SIG-M5 treated with dmso at 0.1 percent for 504 hours (cell line): ENCODE measurements at regions not wholly inside any gene's neighbourhood (a gene's known extent, or its start where the extent isn't known, plus 50 kb on each side); places are given as distances from the start of the nearest gene placed in this dataset.
A peak's percentile ranks its signal among the peaks of the same experiment; 100 is the strongest.

Source experiments
- DNase-seq: peaks from one replicate; lab custom pipeline; 2025; ENCODE audit not compliant: unreplicated experiment; lab: John Stamatoyannopoulos, UW

DNA sequence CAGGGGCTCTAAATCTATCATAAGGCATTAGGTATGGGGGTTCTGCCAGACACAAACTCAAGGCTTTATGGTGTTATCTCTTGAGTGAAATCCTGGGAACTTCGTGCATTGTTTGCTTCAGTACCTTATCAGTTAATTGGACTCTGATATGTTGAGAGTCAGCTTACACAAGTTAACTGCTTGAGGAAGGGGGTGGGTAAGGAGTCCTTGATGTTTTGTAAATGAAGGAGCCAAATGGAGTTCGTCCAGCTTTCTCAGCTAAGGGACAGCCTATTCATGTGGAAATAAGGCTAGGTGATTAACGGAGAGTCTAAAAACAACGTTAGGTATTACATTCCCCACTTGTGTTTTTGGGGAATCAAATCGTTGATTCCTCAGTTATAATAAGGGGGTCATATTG lies 157.4 kb downstream of the TRIM27 start:
- DNase-seq, result no peak

DNA sequence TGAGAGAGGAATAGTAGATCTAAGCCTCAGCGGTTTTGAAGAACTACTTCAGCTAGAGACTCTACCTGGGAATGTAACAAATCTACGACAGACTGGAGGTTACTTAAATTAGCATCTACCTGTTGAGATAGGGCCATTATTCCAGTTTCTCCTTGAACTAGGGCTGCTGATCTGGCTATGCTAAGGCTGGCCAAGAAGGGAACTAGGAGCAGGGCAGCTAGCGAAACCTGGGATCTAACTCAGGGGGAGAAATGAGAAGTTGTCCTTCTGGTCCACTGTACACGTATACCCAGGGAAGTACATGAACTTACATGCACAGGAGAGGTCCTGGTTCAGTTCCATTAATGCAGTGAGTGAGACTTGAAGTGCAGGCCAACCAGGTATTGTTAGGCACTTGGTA lies 156.7 kb downstream of the TRIM27 start:
- DNase-seq, result no peak

DNA sequence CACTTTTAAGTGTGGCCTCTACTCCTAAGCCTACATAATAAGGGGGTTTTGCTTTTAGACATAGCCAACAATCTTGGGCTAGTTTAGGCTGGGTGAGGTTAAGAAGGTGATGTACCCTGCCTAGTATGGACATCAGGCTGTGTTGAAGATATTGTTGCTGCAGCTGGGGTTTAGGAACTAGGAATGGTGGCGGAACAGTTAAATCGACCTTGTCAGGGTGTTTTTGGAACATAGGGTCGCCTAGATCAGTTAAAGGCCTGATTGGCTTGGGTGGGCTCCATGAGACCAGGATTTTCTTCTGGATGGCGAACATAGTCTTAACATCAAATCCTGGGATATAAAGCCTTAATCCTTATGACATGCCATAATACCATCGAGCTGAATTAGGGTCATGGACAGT lies 156.1 kb downstream of the TRIM27 start:
- DNase-seq, result no peak

DNA sequence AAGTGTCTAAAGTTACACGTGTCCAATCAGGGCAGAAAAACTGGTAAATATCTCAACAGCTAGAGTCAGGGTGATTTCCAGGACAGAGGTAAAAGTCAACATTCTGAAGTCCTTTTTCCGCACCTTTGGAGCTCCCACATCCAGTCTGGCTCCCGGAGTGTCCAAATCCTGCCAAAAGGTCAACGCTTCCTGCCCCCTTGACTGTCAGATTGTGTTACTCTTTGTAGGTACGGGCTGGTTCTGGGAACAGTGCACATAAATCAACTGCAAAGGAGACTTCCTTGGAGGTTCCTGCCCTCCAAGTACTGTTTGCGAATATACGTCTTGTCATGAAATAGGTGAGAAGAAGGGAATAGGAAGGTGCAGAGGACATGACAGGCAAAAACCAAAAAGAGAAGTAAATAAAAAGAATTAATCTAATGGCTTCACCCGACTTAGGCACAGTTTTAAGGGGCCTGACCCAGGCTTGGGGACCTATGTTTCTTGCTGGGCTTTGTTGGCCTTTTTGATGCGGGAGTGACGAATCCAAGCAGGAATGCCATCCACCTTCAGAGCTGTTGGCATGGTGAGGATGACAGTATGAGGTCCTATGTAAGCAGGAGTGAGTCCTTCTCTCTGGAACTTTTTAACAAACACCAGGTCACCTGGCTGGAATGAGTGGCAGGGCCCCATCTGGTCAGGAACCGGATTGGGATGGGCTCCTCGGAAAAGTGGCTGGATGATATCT lies 155.4 kb downstream of the TRIM27 start:
- no peak for DNase-seq

DNA sequence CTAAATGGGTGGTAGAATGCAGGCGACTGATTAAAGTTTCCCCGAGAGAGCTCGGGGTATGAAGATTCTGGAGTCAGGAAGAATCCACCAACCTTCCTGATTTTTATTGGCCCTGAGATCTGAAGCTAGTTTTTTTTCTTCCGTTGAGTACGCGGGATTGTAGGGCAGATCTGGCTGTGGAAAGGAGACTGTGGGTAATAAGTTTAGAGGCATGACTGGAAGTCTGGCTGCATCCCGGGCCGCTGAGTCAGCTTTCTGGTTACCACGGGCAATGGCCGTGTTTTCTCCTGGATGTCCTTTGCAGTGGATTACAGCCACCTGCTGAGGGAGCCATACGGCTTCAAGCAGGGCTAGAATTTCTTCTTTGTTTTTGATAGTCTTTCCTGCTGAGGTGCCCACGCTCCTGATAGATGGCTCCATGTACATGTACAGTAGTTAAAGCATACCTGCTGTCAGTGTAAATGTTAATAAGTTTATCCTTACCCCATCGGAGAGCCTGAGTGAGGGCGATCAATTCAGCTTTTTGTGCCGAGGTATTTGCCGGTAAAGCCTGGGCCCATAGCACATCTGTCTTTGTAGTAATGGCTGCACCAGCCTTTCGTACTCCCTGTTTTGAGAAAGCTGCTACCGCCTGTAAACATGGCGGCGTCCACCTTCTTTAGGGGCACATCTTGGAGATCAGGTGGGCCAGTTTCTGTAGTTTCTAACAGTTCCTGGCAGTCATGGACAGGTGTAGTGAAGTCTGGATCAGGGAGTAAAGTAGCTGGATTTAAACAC lies 154.0 kb downstream of the TRIM27 start:
- DNase-seq, result no peak

DNA sequence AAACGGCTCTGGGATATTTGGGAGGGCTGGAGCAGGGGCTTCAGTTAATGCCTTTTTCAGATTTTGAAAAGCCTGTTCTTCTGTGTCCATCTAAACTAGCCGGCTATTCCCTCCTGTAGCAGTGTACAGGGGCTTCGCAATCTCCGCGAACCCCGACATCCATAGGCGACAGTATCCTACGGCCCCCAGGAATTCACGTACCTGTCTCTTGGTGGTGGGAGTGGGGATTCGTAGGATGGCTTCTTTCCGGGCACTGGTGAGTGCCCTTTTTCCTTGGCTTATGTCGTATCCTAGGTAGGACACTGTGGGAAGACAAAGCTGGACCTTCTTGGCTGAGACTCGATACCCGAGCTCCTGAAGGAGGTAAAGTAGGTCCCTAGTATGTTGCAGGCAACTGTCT lies 153.1 kb downstream of the TRIM27 start:
- DNase-seq, result no peak

DNA sequence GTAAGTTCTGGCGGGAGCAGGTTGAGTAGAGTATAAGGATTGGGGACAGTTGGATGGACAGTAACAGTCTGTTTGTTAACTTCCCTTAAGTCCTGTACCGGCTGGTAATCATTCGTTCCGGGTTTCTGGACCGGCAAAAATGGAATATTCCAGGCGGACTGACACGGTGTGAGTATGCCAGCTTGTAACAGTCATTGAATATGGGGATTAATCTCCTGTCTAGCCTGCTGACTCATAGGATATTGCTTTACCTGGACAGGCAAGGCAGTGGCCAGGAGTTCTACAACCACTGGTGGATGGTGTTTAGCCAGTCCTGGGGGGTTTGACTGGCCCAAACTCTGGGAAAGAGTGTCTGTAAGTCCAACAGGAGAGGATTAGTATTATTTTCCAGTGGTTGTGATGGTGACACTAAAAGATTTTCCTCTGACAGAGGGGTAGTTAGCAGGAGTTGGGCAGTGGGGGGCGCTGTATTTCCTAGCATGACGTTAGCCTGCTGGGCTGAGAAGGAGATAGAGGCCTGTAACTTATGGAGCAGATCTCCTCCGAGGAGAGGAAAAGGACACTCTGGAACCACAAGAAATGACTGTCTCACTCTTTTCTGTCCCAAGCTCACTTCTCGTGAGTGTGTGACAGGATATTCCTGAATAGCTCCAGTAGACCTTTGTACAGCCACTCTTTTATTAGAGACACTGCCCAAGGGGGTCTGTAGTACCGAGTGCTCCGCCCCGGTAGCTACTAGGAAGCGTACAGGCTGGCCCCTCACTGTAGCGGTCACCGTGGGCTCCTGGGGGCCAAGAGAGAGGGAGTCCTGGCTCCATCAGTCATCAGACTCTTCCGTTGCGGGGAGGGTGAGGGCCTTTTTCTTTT lies 152.2 kb downstream of the TRIM27 start:
- DNase-seq, result peak; percentile 17

DNA sequence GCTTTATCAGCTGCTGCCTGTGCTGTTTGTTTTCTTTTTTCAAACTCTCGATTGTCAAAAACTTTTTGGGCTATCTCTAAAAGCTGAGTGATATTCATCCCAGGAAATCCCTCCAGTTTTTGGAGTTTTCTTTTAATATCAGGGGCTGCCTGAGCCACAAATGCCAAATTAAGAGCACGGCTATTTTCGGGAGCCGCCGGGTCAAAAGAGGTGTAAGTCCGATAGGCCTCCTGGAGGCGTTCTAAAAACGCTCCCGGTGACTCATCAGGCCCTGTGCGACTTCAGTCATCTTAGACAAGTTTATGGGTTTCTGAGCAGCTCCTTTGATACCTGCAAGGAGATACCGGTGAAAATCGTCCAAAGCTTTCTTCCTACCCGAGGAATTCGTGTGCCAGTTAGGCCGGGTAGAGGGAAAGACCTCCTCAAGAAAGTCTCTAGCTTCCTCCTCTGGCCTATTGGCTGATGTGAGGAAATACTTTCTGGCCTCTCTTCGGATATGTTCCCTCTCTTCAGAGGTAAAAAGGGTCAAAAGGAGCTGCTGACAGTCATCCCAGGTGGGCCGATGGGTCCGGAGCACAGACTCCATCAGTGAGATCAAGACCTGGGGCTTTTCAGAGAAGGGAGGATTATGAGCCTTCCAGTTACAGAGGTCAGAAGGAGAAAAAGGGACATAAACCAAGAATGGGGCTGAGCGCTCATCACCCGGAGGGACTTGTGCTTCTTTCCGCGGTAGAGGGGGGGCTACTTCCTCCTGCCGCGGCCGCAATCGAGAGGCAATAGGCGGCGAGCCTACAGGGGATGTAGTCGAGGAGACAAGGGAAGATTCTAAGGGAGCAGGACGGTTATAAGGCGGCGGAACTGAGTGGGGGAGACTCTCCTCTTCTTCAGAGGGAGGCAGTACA lies 151.1 kb downstream of the TRIM27 start:
- DNase-seq, result no peak

DNA sequence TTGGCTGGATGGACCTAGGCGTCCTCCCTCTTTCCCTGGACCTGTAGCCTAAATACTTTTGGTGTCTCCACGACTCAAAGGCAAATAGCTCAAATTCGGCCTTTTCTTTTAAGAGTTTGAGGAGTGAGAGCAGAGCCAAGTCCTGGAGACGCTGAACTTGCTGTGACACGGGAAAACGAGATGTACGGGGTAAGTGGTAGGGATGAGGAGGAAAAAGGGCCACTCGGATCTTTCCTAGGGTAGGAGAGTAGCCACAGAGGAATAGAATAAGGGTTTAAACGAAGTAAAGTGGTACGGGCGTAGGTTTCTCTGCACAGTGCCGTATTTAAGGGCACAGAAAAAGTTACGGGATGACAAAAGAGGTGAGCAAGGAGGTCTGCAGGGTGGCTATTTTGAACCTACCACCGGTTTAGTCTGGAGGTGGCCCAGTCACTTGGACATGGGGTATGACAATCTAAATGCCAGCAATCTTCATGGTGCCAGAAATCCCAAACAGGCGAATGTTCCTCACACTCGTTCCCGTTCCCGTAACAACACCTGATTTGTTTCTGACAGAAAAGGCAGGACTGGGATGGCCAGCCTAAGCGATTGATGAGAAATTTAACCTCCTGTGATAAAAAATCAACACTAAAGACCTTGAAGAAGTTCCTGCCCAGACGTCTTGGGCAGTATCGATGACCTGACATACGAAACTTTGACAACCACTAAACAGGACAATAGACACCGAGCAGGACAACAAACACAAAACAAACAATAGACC lies 149.3 kb downstream of the TRIM27 start:
- no peak for DNase-seq

DNA sequence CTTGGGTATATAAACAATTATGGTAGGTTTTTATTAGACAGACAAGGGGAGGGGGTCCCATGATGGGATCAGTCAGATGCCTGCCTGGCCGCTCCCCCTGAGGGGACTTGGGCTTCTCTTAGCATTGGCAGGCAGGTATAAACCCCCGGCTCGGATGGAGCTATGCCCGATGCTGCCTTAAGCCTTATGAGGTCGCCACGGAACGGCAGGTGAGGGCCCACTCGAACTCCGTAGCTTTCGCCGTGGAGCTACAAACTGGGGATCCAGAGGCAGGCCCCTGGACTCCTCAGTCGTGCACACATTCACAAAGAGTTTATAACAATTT lies 148.8 kb downstream of the TRIM27 start:
- no peak for DNase-seq

DNA sequence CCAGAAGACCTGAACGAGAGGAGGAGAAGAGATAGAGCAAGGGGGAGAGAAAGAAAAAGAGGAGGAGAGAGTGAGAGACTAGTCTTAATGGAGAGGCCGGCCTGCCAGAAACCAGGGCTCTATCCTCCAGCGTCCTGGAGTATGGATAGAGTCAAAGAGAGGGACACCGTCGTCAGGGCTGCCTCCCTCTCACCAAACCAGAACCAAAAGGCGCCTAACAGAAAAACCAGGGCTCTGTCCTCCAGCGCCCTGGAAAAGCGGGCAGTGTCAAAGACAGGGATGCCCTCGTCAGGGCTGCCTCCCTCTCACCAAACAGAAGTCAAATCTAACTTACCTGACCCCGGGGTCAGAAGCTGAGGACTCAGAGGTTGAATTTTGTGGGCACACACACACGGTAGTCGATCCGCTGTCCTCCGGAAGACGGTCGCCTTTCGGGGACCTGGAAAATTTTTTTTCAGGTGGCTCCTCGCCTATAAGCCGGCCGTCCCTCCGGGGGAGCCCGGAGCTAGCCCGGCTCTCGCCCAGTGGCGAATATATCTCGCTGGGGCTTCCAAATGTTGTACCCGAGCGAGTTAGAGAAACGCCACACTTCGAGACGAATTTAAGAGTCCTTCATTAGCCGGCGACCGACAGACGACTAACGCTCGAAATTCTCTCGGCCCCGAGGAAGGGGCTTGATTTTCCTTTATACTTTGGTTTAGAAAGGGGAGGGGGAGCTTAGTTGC lies 148.2 kb downstream of the TRIM27 start:
- no peak for DNase-seq

DNA sequence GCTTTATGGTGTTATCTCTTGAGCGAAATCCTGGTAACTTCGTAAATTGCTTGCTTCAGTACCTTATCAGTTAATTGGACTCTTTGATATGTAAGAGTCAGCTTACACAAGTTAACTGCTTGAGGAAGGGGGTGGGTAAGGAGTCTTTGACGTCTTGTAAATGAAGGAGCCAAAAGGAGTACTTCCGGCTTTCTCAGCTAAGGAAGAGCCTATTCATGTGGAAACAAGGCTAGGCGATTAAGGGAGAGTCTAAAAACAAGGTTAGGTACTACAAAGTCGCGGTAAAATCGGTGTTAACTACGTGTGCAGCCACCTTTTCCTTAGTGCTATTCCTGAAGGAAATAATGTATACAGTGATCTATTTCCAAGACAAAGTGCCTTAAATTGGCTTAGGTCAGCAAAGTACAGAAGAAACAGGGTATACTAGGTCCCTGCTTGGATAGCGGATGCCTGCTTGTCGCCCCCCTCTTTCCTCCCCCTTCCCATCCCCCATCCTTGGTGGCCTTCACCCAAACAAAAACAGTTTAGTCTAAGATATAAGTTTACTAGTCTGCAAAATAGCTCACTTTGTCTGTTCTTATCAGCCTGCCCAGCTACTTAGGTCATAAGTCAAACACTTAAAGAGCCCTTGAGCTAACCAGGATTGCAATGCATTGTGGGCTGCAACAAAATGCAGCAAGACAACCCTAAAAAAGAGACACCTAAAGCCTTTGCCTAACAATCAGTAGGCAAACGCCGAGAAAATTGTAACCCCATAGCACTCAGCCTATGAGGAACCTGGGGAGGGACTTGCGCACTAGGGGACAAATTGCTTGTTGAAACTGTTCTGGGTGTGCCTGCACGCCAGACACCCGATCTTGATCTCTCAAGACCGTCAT lies 147.3 kb downstream of the TRIM27 start:
- no peak for DNase-seq

DNA sequence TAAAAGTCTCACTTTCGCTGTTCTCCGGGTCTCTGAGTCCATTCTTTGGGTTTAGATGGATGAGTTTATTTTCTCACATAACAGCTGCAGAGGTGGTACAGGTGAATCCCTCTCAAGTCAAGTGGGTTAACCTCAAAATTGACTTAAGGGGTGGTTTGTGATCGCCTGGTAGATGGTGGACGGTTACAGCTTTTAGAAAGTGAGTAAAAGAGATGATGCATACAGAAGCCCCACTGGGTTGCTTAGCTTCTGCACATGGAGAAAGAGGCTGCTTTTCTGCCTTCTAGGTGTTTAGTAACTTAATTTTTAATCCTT lies 146.7 kb downstream of the TRIM27 start:
- DNase-seq, result no peak

DNA sequence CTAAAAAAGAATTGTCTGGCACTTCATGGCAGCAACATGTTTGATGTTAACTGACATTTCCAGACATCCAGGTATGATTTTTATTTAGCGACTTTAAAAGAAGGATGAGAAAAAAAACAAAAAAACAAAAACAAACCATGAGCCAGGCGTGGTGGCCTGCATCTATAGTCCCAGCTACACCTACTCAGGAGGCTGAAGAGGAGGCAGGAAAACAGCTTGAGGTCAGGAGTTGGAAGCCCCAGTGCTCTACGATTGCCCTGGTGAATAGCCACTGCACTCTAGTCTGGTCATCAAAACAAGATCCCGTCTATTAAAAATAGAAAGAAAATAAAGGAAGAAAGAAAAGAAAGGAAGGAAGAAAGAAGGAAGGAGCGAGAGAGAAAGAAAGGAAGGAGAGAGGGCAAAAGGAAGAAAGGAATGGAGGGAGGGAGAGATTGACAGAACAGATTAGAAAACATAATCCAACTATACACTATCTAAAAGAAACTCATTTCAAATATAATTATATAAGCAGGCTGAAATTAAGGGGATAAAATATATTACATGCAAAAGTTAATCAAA lies 141.6 kb downstream of the TRIM27 start:
- no peak for DNase-seq

DNA sequence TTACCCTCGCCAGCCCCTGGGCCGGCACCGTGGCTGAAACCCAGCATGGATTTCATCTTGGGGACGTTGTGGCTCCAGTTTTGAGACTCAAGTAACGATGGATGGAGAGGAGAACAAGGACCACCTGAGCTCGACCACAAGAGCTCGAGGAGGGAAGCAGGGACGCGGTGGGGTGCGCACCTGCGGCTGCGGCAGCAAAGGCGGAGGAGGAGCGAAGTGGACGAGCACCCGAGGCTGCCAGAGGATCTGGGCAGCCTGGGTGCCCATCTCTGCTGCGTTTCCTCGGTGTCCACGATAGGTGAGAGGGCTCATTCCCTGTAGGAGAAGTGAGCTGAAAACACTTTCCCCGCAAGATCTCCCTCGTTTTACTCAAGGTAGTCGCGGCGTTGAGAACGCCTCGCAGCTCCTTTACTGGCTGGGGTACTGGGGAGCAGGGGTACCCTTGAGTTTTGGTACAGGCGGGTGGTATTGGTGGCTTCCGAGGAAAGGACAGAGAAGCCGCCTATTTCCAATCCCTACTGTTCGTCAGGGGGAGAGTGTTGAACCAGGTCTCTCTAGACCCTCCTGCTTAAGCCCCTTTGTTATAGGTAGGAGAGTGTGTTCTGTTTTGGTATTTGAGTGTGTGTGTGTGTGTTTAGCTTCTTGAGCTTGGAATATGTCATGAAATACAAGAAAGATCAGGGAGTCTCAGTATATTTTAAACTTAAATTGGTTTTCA lies 137.7 kb downstream of the TRIM27 start:
- DNase-seq, result no peak

DNA sequence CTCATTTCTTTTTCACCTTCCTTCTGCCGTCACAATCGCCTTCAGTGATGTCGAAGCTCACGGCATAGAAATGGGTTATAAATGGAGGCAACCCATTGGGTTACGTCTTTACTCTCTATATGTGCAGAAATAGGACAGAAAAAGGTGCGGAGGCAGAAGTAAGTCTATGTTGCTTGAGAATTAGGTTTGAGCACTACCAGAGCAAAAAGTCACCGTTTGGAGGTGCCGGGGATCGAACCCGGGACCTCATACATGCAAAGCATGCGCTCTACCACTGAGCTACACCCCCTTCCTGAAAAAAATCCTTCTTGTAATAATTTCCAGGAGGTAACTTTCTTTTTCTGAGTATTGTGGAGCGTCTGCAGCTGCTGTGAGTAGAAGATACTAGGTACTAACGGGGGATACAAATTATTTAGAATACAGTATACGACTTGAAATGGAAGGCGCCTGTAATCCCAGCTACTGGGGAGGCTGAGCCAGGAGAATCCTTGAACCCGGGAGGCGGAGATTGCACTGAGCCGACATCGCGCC lies 134.2 kb downstream of the TRIM27 start:
- peak; percentile 52 for DNase-seq

DNA sequence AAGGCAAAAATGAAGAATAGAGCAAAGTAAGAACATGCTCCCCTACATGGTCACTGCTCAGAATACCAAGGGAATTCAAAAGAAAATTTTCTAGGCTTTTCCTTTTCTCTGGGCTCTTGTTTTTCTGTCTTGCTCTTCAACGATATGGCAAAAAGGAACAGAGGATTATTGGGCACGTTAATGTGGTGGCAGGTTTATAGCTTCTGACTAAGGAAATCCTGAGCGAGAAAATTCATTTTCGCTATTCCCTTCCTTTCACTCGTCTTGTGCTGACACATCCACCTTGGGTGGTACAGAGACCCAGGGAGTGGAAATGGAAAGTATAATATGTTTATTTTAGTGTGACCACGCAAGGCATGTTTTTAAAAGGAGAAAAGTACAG lies 132.8 kb downstream of the TRIM27 start:
- DNase-seq, result no peak
